KBM-7 (cell line): ENCODE measurements at regions not wholly inside any gene's neighbourhood (a gene's known extent, or its start where the extent isn't known, plus 50 kb on each side); places are given as distances from the start of the nearest gene placed in this dataset.
"Not testable (repeated sequence)": the region's sequence is repeated elsewhere in the genome, so short reads cannot be mapped to it uniquely, and the experiment has no call there.

Source experiments
- DNase-seq: peaks from one replicate; pipeline ENCODE4 v3.0.0-alpha.2; 2015
- in situ Hi-C: fragments of 300-500 bp; cut with MboI; formaldehyde crosslinking; loops from 2 replicates; pipeline ENCODE4 v1.14.3; 2020; ENCODE audit warnings: low sequenced_read_pairs, low pct_unique_long_range_greater_than_20kb, mixed read lengths

- in situ Hi-C loops, result no loop called here
- DNase-seq, result no peak
Measured at GRCh38 chr14:40371011-40371410, 938.8 kb upstream of the FBXO33 start.

GRCh38 chr14:40368314-40368713 is 936.1 kb upstream of the FBXO33 start:
- no peak for DNase-seq
- in situ Hi-C loops, result no loop called here

- in situ Hi-C loops, result no loop called here
- DNase-seq, result no peak
Measured at GRCh38 chr14:40367717-40368116, 935.5 kb upstream of the FBXO33 start.

GRCh38 chr14:40365305-40365704 is 933.1 kb upstream of the FBXO33 start:
- in situ Hi-C loops, result no loop called here
- no peak for DNase-seq

- in situ Hi-C loops, result no loop called here
- DNase-seq, result no peak
Measured at GRCh38 chr14:40362856-40363255, 930.6 kb upstream of the FBXO33 start.

- in situ Hi-C loops, result no loop called here
- DNase-seq, result no peak
Measured at GRCh38 chr14:40354754-40355153, 922.5 kb upstream of the FBXO33 start.

GRCh38 chr14:40348104-40348503 is 915.9 kb upstream of the FBXO33 start:
- in situ Hi-C loops, DNase-seq: not testable (repeated sequence)

GRCh38 chr14:40347675-40348074 is 915.4 kb upstream of the FBXO33 start:
- no peak for DNase-seq
- in situ Hi-C loops, result no loop called here

GRCh38 chr14:40346275-40346674 is 914.0 kb upstream of the FBXO33 start:
- in situ Hi-C loops, result no loop called here
- DNase-seq, result no peak

GRCh38 chr14:40345334-40345733 is 913.1 kb upstream of the FBXO33 start:
- in situ Hi-C loops, result no loop called here

GRCh38 chr14:40340708-40341107 is 908.5 kb upstream of the FBXO33 start:
- in situ Hi-C loops, result no loop called here
- no peak for DNase-seq

More at GRCh38 chr14:40345334-40345733, 913.1 kb upstream of the FBXO33 start:
- no peak for DNase-seq

GRCh38 chr14:40336846-40337245 is 904.6 kb upstream of the FBXO33 start:
- DNase-seq, result no peak
- in situ Hi-C loops, result no loop called here

- in situ Hi-C loops, DNase-seq: not testable (repeated sequence)
Measured at GRCh38 chr14:40326519-40326918, 894.3 kb upstream of the FBXO33 start.

GRCh38 chr14:40318211-40318719 is 886.0 kb upstream of the FBXO33 start:
- in situ Hi-C loops, result no loop called here

GRCh38 chr14:40317690-40318089 is 885.5 kb upstream of the FBXO33 start:
- no peak for DNase-seq
- in situ Hi-C loops, result no loop called here

More at GRCh38 chr14:40318211-40318719, 886.0 kb upstream of the FBXO33 start:
- no peak for DNase-seq

- no peak for DNase-seq
- in situ Hi-C loops, result no loop called here
Measured at GRCh38 chr14:40312296-40312695, 880.1 kb upstream of the FBXO33 start.

GRCh38 chr14:40309124-40309523 is 876.9 kb upstream of the FBXO33 start:
- DNase-seq, result no peak
- in situ Hi-C loops, result no loop called here

- in situ Hi-C loops, result no loop called here
- DNase-seq, result peak; percentile 1
Measured at GRCh38 chr14:40308240-40308639, 876.0 kb upstream of the FBXO33 start.

- in situ Hi-C loops, result no loop called here
Measured at GRCh38 chr14:40296821-40297220, 864.6 kb upstream of the FBXO33 start.

GRCh38 chr14:40292664-40293063 is 860.4 kb upstream of the FBXO33 start:
- DNase-seq, result peak; percentile 44
- in situ Hi-C loops, result no loop called here

More at GRCh38 chr14:40296821-40297220, 864.6 kb upstream of the FBXO33 start:
- no peak for DNase-seq

- in situ Hi-C loops, result no loop called here
- no peak for DNase-seq
Measured at GRCh38 chr14:40282196-40282595, 850.0 kb upstream of the FBXO33 start.

GRCh38 chr14:40280652-40281051 is 848.4 kb upstream of the FBXO33 start:
- in situ Hi-C loops, result no loop called here
- DNase-seq, result peak; percentile 3
